NCI-H2227 (cell line): ENCODE measurements at regions not wholly inside any gene's neighbourhood (a gene's known extent, or its start where the extent isn't known, plus 50 kb on each side); places are given as distances from the start of the nearest gene placed in this dataset.

Experiments used
- DNase-seq: peaks from one replicate; lab custom pipeline; 2025; ENCODE audit not compliant: unreplicated experiment; lab: John Stamatoyannopoulos, UW

DNA sequence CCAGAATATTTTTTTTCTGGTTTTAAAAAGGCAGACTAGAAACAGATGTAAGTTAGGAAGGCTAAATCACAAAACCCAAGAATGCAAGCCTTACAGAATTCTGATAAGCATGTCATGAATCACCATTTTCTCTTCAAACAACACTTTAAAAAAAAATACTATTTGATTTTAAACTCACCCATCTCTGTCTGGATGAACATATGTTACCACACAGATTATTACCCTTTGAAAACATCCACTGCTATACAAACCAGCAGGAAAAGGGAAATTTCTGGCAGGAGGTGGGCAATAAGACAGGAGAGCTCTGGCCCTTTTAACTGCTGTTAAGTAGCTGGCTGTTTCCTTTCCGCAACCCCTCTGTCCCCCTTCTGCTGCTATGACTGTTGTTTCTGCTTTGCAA, 317.7 kb upstream of the NOCT start:
- DNase-seq = no peak

GRCh38 chr4:138696771-138697170, 318.8 kb upstream of the NOCT start:
- no peak for DNase-seq

DNA sequence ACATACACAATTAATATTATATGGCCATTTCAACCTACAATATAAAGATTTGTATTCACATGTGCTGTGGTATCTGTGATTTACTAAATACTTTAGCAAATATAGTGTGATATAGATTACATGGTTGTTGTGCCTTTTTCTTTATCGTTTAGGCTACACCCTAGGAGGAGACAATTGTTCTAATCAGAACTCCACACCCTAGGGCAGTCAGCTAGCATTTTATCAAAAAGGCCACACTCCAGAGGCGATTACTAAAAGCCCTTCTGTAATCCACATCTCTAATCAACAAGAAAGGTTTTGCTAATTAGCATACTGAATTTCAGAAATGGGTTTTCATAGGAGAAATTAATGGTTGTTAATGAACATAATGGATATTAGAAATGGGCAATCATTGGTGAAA, 319.5 kb upstream of the NOCT start:
- DNase-seq = no peak

DNA sequence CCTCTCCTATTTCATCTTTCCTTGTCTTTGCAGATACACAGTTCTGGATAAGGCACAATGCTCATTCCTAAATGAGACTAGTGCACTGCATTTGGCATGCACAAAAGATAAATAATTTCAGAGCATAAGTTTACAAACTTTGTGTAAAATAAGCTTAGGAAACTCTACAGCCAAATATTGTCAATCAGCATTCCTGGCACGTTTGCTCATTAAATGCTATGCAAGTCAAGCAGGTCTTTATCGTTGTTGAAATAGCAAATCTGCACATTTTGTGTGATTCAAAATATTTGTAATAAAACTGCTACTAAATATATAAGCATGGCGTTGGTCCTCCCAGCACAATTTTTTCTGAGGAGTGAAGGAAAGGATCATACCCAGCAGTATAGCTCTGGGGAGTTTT, 322.1 kb upstream of the NOCT start:
- no peak for DNase-seq

- DNase-seq = no peak
Observed at GRCh38 chr4:138692411-138692810, 323.2 kb upstream of the NOCT start.

DNA sequence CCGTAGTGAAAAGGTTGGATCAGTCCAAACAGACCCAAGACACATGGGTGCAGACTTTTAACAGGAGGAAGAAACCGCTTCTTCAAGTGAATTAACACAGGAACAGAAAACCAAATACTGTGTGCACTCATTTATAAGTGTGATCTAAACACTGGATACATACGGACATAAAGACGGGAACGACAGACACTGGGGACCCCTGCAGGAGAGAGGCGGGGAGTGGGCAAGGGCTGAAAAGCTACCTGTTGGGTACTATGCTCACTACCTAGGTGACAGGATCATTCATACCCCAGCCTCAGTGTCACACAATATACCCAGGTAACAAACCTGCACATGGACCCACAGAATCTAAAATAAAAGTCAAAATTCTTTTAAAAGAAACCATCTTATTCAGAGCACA, 326.0 kb upstream of the NOCT start:
- DNase-seq = no peak

GRCh38 chr4:138689187-138689586, 326.4 kb upstream of the NOCT start:
- DNase-seq = no peak

GRCh38 chr4:138688408-138689085, 327.0 kb upstream of the NOCT start:
- DNase-seq = no peak

GRCh38 chr4:138686106-138686835, 329.3 kb upstream of the NOCT start:
- peak; percentile 17 for DNase-seq

DNA sequence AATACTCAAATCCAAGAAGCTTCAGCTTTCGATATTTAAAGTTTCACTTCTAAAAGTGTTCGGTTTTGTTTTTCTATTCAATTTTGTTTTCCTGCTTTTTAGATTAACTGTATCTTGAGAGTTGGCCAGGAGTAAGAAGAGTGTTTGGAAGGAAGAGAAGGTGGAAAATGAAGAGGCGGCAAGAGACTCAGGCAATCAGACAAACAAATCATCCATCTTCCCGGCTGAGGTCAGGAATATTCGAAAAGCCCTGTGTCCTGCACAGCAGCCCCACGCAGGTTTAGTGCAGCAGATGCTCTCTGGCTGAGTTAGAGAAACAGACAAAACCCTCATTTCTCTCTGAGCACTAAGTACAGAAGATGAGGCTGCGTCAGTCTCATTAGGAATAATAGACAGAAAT, 330.3 kb upstream of the NOCT start:
- DNase-seq = no peak

GRCh38 chr4:138680989-138681604, 334.5 kb upstream of the NOCT start:
- peak; percentile 76 for DNase-seq

DNA sequence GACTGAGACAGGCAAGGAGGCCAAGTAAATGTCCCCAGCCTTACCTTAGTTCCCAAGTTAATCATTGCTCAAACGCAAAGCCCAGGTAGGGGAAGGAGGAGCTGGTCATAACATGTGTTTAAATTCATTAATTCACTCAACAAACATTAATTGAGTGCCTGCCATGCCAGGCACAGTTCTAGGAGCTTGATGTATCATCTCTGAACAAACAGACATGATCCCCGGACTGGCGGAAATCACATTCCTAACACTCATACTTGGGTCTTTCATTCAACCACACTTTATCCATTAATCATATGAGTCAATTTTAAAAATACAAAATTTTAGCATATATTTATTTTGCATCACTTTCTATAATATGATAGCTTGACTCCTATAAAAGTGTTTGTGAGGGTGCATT, 335.3 kb upstream of the NOCT start:
- DNase-seq = no peak

GRCh38 chr4:138678985-138679746, 336.4 kb upstream of the NOCT start:
- DNase-seq = no peak

GRCh38 chr4:138677748-138678147, 337.8 kb upstream of the NOCT start:
- DNase-seq = no peak

GRCh38 chr4:138677212-138677611, 338.4 kb upstream of the NOCT start:
- DNase-seq = no peak

- DNase-seq = no peak
Observed at GRCh38 chr4:138675685-138676084, 339.9 kb upstream of the NOCT start.

GRCh38 chr4:138674209-138674608, 341.4 kb upstream of the NOCT start:
- no peak for DNase-seq

DNA sequence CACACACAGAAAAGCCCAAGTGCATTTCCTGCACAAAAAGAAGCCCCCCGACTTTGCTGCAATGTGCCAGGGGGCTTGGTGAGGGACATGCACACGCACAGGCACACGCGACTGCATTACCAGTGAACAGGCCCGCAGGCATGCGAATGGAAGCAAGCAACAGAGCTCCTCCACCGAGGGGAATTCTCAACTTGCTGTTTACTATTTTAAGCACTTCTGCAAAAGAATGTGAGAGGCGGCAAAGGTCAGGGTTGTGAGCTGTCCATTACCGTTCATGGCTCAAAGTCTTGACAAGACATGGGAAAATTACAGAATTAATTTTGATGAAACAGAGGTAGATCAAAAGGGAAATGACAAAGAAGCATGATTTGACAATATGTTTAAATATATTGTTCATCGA, 342.5 kb upstream of the NOCT start:
- DNase-seq = no peak

- DNase-seq = no peak
Observed at GRCh38 chr4:138672393-138672976, 343.1 kb upstream of the NOCT start.

GRCh38 chr4:138671606-138672084, 343.9 kb upstream of the NOCT start:
- no peak for DNase-seq

GRCh38 chr4:138671106-138671505, 344.5 kb upstream of the NOCT start:
- no peak for DNase-seq
